ENCODE measurements at regions not wholly inside any gene's neighbourhood (a gene's known extent, or its start where the extent isn't known, plus 50 kb on each side); places are given as distances from the start of the nearest gene placed in this dataset.

GRCh38 chr5:161098516-161098915 lies 246.5 kb upstream of the ATP10B start:
- no peaks in the 10 kb centered on the region for H3K4me1 ChIP-seq (ENCODE audit: control insufficient read depth in 1 of 2, insufficient read depth in 2 of 2, low read depth in 1 of 2, low read length in 1 of 2)
- H3K9me2 ChIP-seq = no peaks in the 10 kb centered on the region
- no peaks in the 10 kb centered on the region for H4K20me1 ChIP-seq (ENCODE audit: insufficient read depth)
- H3F3A ChIP-seq (replicated peaks; ENCODE audit: insufficient read depth) = no peaks in the 10 kb centered on the region
- WGBS (ENCODE audit: low lambda C conversion rate) = 11% methylated on average over 4 of the region's 4 CpGs
- H3K9ac ChIP-seq = no peak overlapping the region
- no peak overlapping the region for H3K27ac ChIP-seq (ENCODE audit: low read depth in 2 of 2, low read length in 1 of 2)
- H3K79me2 ChIP-seq (ENCODE audit: insufficient read depth) = no peaks in the 10 kb centered on the region
- no peak for DNase-seq
- H3K4me3 ChIP-seq (ENCODE audit: low read depth in 2 of 2, low read length in 1 of 2) = no peak overlapping the region
- no peaks in the 10 kb centered on the region for H3K9me3 ChIP-seq
- H3K4me2 ChIP-seq = no peak overlapping the region
- H3K36me3 ChIP-seq (replicated peaks in 1 of 2; ENCODE audit: control insufficient read depth in 1 of 2, insufficient read depth in 2 of 2, low read length in 1 of 2) = no peaks in the 10 kb centered on the region
- H3K27me3 ChIP-seq (ENCODE audit: insufficient read depth) = no peaks in the 10 kb centered on the region
- POLR2A ChIA-PET = no interaction called here
- TF ChIP-seq SMC3 (IDR thresholded peaks at IDR 0.05; ENCODE audit: low read depth, low read length) (no peak), ZBTB33 (IDR thresholded peaks at IDR 0.05; ENCODE audit: borderline replicate concordance, low read depth) (no peak), GABPA (IDR thresholded peaks at IDR 0.05; ENCODE audit: low read depth) (no peak), POLR2AphosphoS5 (IDR thresholded peaks at IDR 0.05; ENCODE audit: low read depth, low read length) (no peak), TCF12 (IDR thresholded peaks at IDR 0.05) (no peak), TEAD4 (IDR thresholded peaks at IDR 0.05; ENCODE audit: borderline replicate concordance, insufficient read depth) (no peak), MXI1 (IDR thresholded peaks at IDR 0.05; ENCODE audit: low read depth, low read length) (no peak), REST (IDR thresholded peaks at IDR 0.05; ENCODE audit: low read depth, low read length) (no peak), FOXJ3 (CRISPR knock-in tag; IDR thresholded peaks at IDR 0.05) (no peak), GATA2 (CRISPR knock-in tag; IDR thresholded peaks at IDR 0.05) (no peak), IRF3 (IDR thresholded peaks at IDR 0.05; ENCODE audit: low read depth, low read length) (no peak), MAX (IDR thresholded peaks at IDR 0.05; ENCODE audit: low read depth) (no peak), FOXM1 (IDR thresholded peaks at IDR 0.05; ENCODE audit: low read depth) (no peak), TAF1 (IDR thresholded peaks at IDR 0.05; ENCODE audit: borderline replicate concordance, low read depth, low read length) (no peak), NRF1 (IDR thresholded peaks at IDR 0.05; ENCODE audit: low read depth, low read length) (no peak)
- CTCF ChIA-PET = no interaction called here
- H2AFZ ChIP-seq (ENCODE audit: low read depth) = no peak overlapping the region

Measured in SK-N-SH (cell line).